OCI-LY7 (cell line): ENCODE measurements at regions not wholly inside any gene's neighbourhood (a gene's known extent, or its start where the extent isn't known, plus 50 kb on each side); places are given as distances from the start of the nearest gene placed in this dataset.

Source experiments
- BruUV-seq: library from RNA; stranded (reverse); fragments of 400-500 nt; replicated peaks from 2 replicates; lab custom pipeline; 2021; lab: Mats Ljungman, UMichigan
- CTCF ChIA-PET: fragments of 300-600 bp; sonication (Branson Sonifier 250); formaldehyde crosslinking; loops from one replicate; lab custom pipeline; 2022; ENCODE audit warnings: antibody characterized with exemption; ENCODE audit not compliant: unreplicated experiment; lab: Charles Lee
- POLR2A ChIA-PET: fragments of 300-600 bp; sonication (Branson Sonifier 250); formaldehyde crosslinking; loops from one replicate; lab custom pipeline; 2022; ENCODE audit warnings: antibody characterized with exemption; lab: Charles Lee
- DNase-seq: peaks from one replicate; pipeline ENCODE4 v3.0.0-alpha.2; 2015; ENCODE audit warnings: low spot score
- H2AFZ ChIP-seq: fragments of 200-600 bp; sonication (generic), shearing (Covaris generic); 2 replicates; pipeline ENCODE4 v1.6.1; 2014; ENCODE audit warnings: mild to moderate bottlenecking, antibody characterized with exemption, low read length, moderate library complexity
- H3K27ac ChIP-seq: fragments of 200-600 bp; sonication (generic); 2 replicates; pipeline ENCODE4 v1.5.1; 2014; ENCODE audit warnings: mixed run types, low read depth, mild to moderate bottlenecking, moderate library complexity, low read length, inconsistent platforms; ENCODE audit not compliant: poor library complexity, severe bottlenecking
- H3K36me3 ChIP-seq: fragments of 200-600 bp; sonication (generic); 2 replicates; pipeline ENCODE4 v1.6.1; 2014; ENCODE audit warnings: mild to moderate bottlenecking, antibody characterized with exemption, low read length, moderate library complexity, mixed read lengths; ENCODE audit not compliant: insufficient read depth
- H3K4me1 ChIP-seq: fragments of 200-600 bp; sonication (generic); 2 replicates; pipeline ENCODE4 v1.5.1; 2014; ENCODE audit warnings: mild to moderate bottlenecking, low read length; ENCODE audit not compliant: insufficient read depth, poor library complexity, severe bottlenecking
- H3K4me2 ChIP-seq: fragments of 200-600 bp; sonication (generic); 2 replicates; pipeline ENCODE4 v1.6.1; 2014; ENCODE audit warnings: mild to moderate bottlenecking, low read length
- H3K4me3 ChIP-seq: fragments of 200-600 bp; sonication (generic); 2 replicates; pipeline ENCODE4 v1.5.1; 2014; ENCODE audit warnings: mild to moderate bottlenecking, low read depth, low read length; ENCODE audit not compliant: poor library complexity, severe bottlenecking
- H3K79me2 ChIP-seq: fragments of 200-600 bp; sonication (generic); 2 replicates; pipeline ENCODE4 v1.6.1; 2016; ENCODE audit warnings: low read depth, mild to moderate bottlenecking, low read length, moderate library complexity, mixed read lengths; ENCODE audit not compliant: insufficient read depth
- H3K9me2 ChIP-seq: fragments of 200-600 bp; sonication (generic); 2 replicates; pipeline ENCODE4 v1.6.1; 2016; ENCODE audit warnings: mild to moderate bottlenecking, low read length, mixed read lengths; ENCODE audit not compliant: insufficient read depth
- H3K9me3 ChIP-seq: fragments of 200-600 bp; sonication (generic); 2 replicates; pipeline ENCODE4 v1.6.1; 2014; ENCODE audit warnings: mild to moderate bottlenecking, mixed run types, low read length, mixed read lengths
- H4K20me1 ChIP-seq: fragments of 200-600 bp; sonication (generic); 2 replicates; pipeline ENCODE4 v1.6.1; 2014; ENCODE audit warnings: mild to moderate bottlenecking, antibody characterized with exemption, low read length, moderate library complexity, mixed read lengths; ENCODE audit not compliant: insufficient read depth
- EZH2phosphoT487 ChIP-seq: fragments of 200-600 bp; sonication (generic); IDR thresholded peaks from 2 replicates; pipeline ENCODE4 v1.6.1; 2018; ENCODE audit warnings: low read depth, borderline replicate concordance, mild to moderate bottlenecking, mixed run types, antibody characterized with exemption, low read length, moderate library complexity, mixed read lengths
- intact Hi-C: fragments of 100-400 bp; cut with micrococcal nuclease; formaldehyde crosslinking; loops from one replicate; pipeline ENCODE4 v1.10.0; 2022; ENCODE audit not compliant: unreplicated experiment
- TF ChIP-seq, protein P1 (sequence below): fragments of 200-600 bp; sonication (generic); conservative IDR thresholded peaks from 2 replicates; pipeline ENCODE4 v1.5.1; 2014; ENCODE audit warnings: mild to moderate bottlenecking, antibody characterized with exemption, low read length, moderate library complexity, mixed read lengths

DNA sequence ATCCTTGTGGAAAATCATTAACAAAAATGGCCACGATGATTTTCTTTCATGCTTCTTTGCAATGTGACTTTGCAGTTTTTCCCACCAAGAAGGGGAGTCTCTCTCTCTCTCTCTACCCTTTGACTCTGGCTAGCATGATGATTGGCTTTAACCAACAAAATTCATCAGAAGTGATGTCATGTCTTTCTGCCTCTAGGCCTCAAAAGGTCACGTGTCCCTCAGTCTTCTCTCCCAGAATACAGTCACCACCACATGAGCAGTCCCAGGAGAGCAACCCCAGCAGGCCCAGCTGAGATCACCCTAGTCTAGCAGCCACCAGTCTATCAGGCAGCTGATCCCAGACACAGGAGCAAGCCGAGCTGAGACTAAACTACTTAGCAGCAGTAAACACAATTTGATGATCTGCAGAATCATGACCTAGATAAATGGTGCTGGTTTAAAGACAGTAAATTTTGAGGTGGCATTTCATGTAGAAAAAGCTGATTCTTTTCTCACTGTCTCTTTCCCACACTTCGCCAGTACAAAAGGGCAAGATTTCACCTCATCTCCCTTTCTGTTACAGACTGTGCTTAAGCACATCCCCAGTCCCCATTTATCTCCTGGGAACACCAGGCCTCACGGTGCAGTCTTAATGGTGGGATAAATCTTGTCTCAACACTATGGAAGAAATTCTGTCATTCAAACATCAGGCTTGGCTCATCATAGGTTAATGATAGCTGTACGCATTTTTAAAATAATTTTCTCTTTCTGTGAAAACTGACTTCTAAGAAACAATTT, 132.7 kb downstream of the SCG2 start:
- Histone ChIP-seq H3K36me3 (no peaks in the 10 kb centered on the region), H3K9me3 (no peaks in the 10 kb centered on the region), H2AFZ (no peak overlapping the region), H4K20me1 (no peaks in the 10 kb centered on the region), H3K27ac (no peak overlapping the region), H3K4me2 (no peak overlapping the region), H3K79me2 (no peaks in the 10 kb centered on the region), H3K4me3 (no peak overlapping the region), H3K4me1 (no peaks in the 10 kb centered on the region), H3K9me2 (no peaks in the 10 kb centered on the region)
- intact Hi-C loops: no loop called here
- BruUV-seq: no TSS peak
- POLR2A ChIA-PET: no interaction called here
- TF ChIP-seq, protein P1, sequence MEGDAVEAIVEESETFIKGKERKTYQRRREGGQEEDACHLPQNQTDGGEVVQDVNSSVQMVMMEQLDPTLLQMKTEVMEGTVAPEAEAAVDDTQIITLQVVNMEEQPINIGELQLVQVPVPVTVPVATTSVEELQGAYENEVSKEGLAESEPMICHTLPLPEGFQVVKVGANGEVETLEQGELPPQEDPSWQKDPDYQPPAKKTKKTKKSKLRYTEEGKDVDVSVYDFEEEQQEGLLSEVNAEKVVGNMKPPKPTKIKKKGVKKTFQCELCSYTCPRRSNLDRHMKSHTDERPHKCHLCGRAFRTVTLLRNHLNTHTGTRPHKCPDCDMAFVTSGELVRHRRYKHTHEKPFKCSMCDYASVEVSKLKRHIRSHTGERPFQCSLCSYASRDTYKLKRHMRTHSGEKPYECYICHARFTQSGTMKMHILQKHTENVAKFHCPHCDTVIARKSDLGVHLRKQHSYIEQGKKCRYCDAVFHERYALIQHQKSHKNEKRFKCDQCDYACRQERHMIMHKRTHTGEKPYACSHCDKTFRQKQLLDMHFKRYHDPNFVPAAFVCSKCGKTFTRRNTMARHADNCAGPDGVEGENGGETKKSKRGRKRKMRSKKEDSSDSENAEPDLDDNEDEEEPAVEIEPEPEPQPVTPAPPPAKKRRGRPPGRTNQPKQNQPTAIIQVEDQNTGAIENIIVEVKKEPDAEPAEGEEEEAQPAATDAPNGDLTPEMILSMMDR: no peak
- no peak for TF ChIP-seq EZH2phosphoT487
- CTCF ChIA-PET: no interaction called here
- no peak for DNase-seq

DNA sequence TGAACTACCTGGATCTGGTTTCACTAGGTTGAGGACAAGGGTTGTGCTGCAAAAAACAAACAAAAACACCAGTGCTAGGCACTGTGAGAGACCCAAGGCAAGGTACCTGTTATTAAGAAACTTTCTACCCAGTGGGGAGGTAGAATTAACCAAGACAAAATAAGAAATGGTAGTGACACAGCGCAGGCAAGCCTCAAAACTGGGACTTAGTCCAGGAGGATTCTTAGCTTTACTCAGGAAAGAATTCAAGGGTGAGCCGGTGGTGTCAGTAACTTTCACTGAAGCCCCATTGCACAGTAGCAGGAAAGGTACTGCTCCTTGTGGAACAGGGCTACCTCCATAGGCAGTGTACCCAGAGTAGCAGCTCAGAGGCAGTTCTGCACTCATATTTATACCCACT, 131.6 kb downstream of the SCG2 start:
- no TSS peak for BruUV-seq

DNA sequence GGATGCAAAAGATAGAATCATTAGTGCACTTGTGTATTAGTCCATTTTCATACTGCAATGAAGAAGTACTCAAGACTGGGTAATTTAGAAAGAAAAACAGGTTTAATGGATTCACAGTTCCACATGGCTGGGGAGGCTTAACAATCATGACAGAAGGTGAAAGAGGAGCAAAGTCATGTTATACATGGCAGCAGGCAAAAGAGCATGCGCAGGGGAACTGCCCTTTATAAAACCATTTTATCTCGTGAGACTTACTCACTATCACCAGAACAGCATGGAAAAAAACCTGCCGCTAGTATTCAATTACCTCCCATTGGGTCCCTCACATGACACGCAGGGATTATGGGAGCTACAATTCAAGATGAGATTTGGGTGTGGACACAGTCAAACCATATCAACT, 129.4 kb downstream of the SCG2 start:
- Histone ChIP-seq H3K9me2 (no peaks in the 10 kb centered on the region), H4K20me1 (no peaks in the 10 kb centered on the region), H2AFZ (no peak overlapping the region), H3K27ac (no peak overlapping the region), H3K36me3 (no peaks in the 10 kb centered on the region), H3K79me2 (no peaks in the 10 kb centered on the region), H3K4me1 (no peaks in the 10 kb centered on the region), H3K4me2 (no peak overlapping the region), H3K9me3 (no peaks in the 10 kb centered on the region), H3K4me3 (no peak overlapping the region)
- ChIA-PET CTCF (no interaction called here), POLR2A (no interaction called here)
- BruUV-seq: no TSS peak
- no peak for DNase-seq
- no peak for TF ChIP-seq EZH2phosphoT487
- TF ChIP-seq, protein P1: no peak
- intact Hi-C loops: no loop called here

More for the DNA sequence above, 131.6 kb downstream of the SCG2 start:
- H3K27ac ChIP-seq: no peak overlapping the region
- POLR2A ChIA-PET: no interaction called here
- CTCF ChIA-PET: no interaction called here
- no peaks in the 10 kb centered on the region for H3K9me3 ChIP-seq
- H4K20me1 ChIP-seq: no peaks in the 10 kb centered on the region
- intact Hi-C loops: no loop called here
- no peak overlapping the region for H3K4me2 ChIP-seq
- TF ChIP-seq, protein P1: no peak
- no peak for TF ChIP-seq EZH2phosphoT487
- H3K36me3 ChIP-seq: no peaks in the 10 kb centered on the region
- no peaks in the 10 kb centered on the region for H3K79me2 ChIP-seq
- no peak overlapping the region for H2AFZ ChIP-seq
- no peaks in the 10 kb centered on the region for H3K4me1 ChIP-seq
- H3K4me3 ChIP-seq: no peak overlapping the region
- H3K9me2 ChIP-seq: no peaks in the 10 kb centered on the region
- DNase-seq: no peak
